ENCODE measurements at regions not wholly inside any gene's neighbourhood (a gene's known extent, or its start where the extent isn't known, plus 50 kb on each side); places are given as distances from the start of the nearest gene placed in this dataset.

- TF ChIP-seq CTCF (IDR thresholded peaks at IDR 0.05; ENCODE audit: borderline replicate concordance, extremely low read depth, low read length, poor library complexity, severe bottlenecking): no peak
- no peak for TF ChIP-seq EZH2 (IDR thresholded peaks at IDR 0.05; ENCODE audit: borderline replicate concordance, low read depth, low read length, severe bottlenecking)
These were observed 547.4 kb upstream of the ALCAM start for GRCh38 chr3:104819333-104819732.
